ENCODE measurements at regions not wholly inside any gene's neighbourhood (a gene's known extent, or its start where the extent isn't known, plus 50 kb on each side); places are given as distances from the start of the nearest gene placed in this dataset.

DNA sequence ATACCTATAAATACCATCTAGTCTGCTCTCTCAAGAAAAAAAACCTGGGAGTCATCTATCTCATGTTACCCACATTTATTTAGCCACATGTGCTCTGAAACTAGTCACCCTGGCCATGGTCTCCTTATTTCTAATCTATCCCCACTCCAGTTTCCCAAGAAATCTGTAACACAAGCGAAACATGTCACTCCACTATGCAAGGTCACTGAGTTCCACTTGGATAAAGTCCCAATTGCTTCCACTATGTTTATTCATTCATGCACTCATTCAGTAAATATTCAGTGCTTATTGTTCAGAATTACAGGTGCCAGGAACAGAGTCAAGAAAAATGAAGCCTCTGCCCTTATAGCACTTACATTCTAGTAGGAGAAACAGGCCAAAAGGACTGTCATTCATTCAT is 369.4 kb upstream of the CYRIA start:
- peaks cover 5% of the 10 kb centered on the region for H3K9me3 Mint-ChIP-seq
- TF ChIP-seq, protein P1, sequence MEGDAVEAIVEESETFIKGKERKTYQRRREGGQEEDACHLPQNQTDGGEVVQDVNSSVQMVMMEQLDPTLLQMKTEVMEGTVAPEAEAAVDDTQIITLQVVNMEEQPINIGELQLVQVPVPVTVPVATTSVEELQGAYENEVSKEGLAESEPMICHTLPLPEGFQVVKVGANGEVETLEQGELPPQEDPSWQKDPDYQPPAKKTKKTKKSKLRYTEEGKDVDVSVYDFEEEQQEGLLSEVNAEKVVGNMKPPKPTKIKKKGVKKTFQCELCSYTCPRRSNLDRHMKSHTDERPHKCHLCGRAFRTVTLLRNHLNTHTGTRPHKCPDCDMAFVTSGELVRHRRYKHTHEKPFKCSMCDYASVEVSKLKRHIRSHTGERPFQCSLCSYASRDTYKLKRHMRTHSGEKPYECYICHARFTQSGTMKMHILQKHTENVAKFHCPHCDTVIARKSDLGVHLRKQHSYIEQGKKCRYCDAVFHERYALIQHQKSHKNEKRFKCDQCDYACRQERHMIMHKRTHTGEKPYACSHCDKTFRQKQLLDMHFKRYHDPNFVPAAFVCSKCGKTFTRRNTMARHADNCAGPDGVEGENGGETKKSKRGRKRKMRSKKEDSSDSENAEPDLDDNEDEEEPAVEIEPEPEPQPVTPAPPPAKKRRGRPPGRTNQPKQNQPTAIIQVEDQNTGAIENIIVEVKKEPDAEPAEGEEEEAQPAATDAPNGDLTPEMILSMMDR (IDR thresholded peaks at IDR 0.05; ENCODE audit: unreplicated experiment in 3 of 3), result no peak
- H3K4me3 Mint-ChIP-seq, result no peak overlapping the region
- H3K27ac Mint-ChIP-seq, result no peak overlapping the region
- H3K4me1 Mint-ChIP-seq, result no peaks in the 10 kb centered on the region
- H3K27me3 Mint-ChIP-seq (ENCODE audit: low read depth), result no peaks in the 10 kb centered on the region
- no peaks in the 10 kb centered on the region for H3K36me3 Mint-ChIP-seq (ENCODE audit: low read depth)

DNA sequence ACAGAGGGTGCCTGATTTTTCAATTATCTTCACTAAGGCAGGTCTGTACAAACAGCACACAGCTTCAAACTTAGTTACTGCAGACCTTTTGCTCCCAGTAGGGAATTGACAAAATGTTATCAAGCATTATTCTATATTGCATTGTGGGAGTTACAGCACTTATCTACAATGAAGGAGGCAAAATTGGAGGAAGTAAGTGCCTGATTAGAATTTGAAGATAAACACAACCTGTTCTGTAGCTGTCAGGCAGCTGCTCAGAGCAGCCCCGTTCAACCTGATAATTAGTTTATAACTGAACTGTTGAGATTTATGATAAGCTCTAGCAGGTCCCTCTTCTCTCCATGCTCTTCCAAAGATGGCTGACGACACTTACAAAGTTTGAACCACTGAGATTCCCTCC is 364.4 kb upstream of the CYRIA start:
- H3K9me3 Mint-ChIP-seq, result peaks cover 5% of the 10 kb centered on the region

GRCh38 chr2:17012297-17012696 is 346.7 kb upstream of the CYRIA start:
- Mint-ChIP-seq H3K27ac (no peak overlapping the region), H3K36me3 (ENCODE audit: low read depth) (no peaks in the 10 kb centered on the region), H3K27me3 (ENCODE audit: low read depth) (no peaks in the 10 kb centered on the region), H3K9me3 (no peaks in the 10 kb centered on the region), H3K4me3 (no peak overlapping the region), H3K4me1 (no peaks in the 10 kb centered on the region)
- TF ChIP-seq, protein P1 (IDR thresholded peaks at IDR 0.05; ENCODE audit: unreplicated experiment in 3 of 3), result no peak

More for the DNA sequence above, 364.4 kb upstream of the CYRIA start:
- Mint-ChIP-seq H3K36me3 (ENCODE audit: low read depth) (no peaks in the 10 kb centered on the region), H3K27me3 (ENCODE audit: low read depth) (no peaks in the 10 kb centered on the region), H3K4me1 (no peaks in the 10 kb centered on the region), H3K4me3 (no peak overlapping the region), H3K27ac (no peak overlapping the region)
- TF ChIP-seq, protein P1 (IDR thresholded peaks at IDR 0.05; ENCODE audit: unreplicated experiment in 3 of 3), result no peak

- Mint-ChIP-seq H3K27ac (no peak overlapping the region), H3K4me3 (no peak overlapping the region), H3K36me3 (ENCODE audit: low read depth) (no peaks in the 10 kb centered on the region), H3K4me1 (no peaks in the 10 kb centered on the region), H3K9me3 (no peaks in the 10 kb centered on the region), H3K27me3 (ENCODE audit: low read depth) (no peaks in the 10 kb centered on the region)
- TF ChIP-seq, protein P1 (IDR thresholded peaks at IDR 0.05; ENCODE audit: unreplicated experiment in 3 of 3), result no peak
Observed at GRCh38 chr2:17010104-17010503, 344.5 kb upstream of the CYRIA start.

DNA sequence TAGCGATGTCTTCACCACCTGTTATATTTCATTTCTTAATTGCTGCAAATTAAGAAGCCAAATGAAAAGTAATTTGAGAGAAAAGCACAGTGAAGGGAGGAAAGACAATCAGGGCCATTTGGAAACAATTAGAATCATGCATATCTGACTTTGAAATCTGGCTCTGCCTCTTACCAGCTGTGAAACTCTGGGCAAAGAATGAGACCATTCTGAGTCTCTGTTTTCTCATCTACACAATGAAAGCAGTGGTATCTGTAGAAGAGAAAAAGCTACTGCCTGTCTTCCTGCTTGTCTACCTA is 334.5 kb upstream of the CYRIA start:
- TF ChIP-seq, protein P1 (IDR thresholded peaks at IDR 0.05; ENCODE audit: unreplicated experiment in 3 of 3), result no peak
- Mint-ChIP-seq H3K36me3 (ENCODE audit: low read depth) (no peaks in the 10 kb centered on the region), H3K9me3 (peaks cover 13% of the 10 kb centered on the region), H3K4me1 (no peaks in the 10 kb centered on the region), H3K4me3 (no peak overlapping the region), H3K27ac (no peak overlapping the region), H3K27me3 (ENCODE audit: low read depth) (no peaks in the 10 kb centered on the region)

GRCh38 chr2:16999347-17000183 is 333.9 kb upstream of the CYRIA start:
- Mint-ChIP-seq H3K4me3 (no peak overlapping the region), H3K36me3 (ENCODE audit: low read depth) (no peaks in the 10 kb centered on the region), H3K27me3 (ENCODE audit: low read depth) (no peaks in the 10 kb centered on the region), H3K27ac (no peak overlapping the region), H3K9me3 (peaks cover 17% of the 10 kb centered on the region), H3K4me1 (no peaks in the 10 kb centered on the region)
- TF ChIP-seq, protein P1 (IDR thresholded peaks at IDR 0.05; ENCODE audit: unreplicated experiment in 3 of 3), result no peak
